HPDE6-E6E7 (cell line): ENCODE measurements at regions not wholly inside any gene's neighbourhood (a gene's known extent, or its start where the extent isn't known, plus 50 kb on each side); places are given as distances from the start of the nearest gene placed in this dataset.
"Not testable (repeated sequence)": the region's sequence is repeated elsewhere in the genome, so short reads cannot be mapped to it uniquely, and the experiment has no call there.

Experiments
- DNase-seq: peaks from one replicate; pipeline ENCODE4 v3.0.0; 2011; ENCODE audit warnings: missing footprints; ENCODE audit errors: extremely low spot score

DNA sequence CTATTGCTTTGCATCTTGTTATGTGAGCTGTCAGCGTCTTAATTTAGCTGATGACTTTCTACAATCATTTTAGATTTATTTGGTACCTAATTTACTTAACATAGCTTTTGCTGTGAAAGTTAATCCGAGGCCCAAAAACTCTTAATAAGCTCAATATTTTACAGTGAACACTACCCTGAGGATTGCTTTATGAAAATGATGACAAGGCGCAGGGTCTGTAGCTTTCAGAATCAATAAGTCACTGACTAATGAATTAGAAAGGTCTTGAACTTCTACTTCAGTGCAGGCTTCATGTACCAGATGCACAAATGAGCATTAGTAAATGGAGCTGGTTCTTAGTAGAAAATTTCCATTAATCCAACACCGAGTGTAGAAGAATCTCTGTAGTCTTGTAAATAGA is 81.4 kb upstream of the ZNF366 start:
- DNase-seq = no peak

DNA sequence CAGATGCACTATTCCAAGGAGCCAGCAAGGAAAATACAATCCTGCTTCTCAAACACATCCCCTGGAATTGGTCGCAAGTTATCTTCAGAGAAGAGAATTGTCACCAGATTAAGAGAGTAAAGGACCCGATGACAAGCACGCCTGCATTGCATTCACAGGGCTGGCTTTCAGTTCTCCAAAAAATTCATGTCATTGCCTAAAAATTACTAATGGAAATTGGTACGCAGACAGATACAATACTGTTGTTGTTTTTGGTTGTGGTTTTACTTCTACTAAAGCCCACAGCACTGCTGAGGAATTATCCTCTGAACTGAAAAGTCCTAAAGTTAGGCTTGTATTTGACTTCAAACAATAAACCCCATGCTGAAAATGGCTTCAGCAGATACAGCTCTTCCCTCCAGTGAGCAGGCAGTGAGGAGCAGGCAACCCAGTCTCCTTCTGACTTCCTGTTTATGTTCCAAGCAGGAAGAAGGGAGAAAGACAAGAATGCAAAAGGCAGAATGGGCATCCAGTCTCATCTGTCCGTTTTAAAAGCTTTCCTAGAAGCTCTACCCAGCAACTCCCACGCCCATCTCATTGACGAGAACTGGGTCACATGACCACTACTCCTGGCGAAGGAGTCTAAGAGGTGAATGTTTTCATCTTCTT is 80.6 kb upstream of the ZNF366 start:
- DNase-seq = no peak

DNA sequence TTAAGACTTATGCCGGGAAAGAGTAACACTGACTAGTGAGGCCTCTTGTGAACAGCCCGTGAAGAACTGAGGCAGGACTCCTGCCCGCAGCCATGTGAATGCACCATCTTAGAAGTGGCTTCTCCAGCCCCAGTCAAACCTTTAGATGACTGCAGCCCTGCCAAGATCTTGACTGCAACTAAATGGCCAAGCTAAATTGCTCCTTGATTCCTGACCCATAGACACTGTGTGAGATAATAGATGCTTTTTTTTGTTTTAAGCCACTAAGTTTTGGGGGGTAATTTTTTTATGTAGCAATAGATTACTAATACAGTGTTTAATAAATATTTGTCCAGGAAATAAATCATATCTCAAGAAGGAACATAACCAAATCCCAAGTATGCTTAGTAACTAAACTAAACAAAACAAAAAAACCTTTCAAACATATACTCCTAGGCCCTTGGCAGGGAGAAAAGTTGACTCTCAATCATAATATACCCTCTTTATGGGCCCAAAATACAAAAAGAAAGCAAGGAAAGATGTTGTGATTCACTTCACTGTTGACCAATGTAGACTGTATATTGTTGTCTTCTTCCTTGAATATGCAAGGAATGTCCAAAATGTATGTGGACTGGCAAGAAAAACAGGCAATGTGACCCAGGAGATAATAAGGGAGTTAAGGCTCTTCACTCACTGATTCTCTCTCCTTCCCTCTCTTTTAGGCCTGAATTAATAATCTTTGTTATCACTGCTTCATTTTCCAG is 79.7 kb upstream of the ZNF366 start:
- no peak for DNase-seq

DNA sequence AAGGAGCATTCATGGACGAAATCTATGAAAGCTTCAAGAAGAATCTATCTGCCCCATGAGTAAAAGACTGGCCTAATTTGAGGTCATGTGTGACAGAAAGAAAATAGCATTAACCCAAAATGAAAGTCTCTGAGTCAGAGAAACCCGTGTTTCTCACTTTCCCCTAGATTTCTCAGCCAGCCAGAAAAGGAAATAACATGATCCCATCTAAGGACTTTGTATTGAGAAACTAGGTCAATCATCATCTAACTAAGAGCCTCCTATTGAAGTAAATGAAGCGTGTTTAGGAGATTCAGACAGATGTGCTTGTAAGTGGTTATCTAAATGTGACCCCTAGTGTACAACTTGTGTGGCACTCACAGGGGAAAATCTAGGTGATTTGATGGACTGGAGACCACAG is 77.3 kb upstream of the ZNF366 start:
- no peak for DNase-seq

DNA sequence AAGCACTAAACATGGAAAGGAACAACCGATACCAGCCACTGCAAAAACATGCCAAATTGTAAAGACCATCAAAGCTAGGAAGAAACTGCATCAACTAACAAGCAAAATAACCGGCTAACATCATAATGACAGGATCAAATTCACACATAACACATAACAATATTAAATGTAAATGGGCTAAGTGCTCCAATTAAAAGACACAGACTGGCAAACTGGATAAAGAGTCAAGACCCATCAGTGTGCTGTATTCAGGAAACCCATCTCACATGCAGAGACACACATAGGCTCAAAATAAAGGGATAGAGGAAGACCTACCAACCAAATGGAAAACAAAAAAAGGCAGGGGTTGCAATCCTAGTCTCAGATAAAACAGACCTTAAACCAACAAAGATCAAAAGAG is 72.1 kb upstream of the ZNF366 start:
- DNase-seq = not testable (repeated sequence)

DNA sequence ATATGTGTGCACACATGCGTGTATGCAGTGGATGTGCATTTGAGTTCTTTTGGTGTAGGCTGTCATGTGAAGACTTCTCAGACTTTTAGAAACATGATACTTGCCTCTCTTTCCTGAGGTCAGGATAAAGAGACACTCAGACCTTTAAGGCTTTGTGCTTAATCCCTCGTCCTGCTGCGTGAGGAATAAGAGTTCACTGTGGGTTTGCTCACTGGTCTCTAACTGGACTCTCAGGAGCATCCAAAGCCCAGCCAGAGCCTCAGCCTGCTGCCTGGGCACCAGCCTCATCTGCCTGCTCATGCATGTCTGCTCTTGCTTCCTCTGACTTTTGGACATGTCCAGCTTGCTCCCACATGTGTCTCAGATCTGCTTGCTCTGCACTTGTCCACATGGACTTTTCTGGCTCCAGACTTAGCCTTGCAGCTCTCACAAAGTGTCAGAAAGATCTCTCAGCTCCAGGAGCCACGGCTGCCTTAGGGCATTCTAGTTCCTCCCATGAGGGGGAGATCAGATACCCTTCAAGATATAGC is 65.1 kb upstream of the ZNF366 start:
- DNase-seq = no peak

DNA sequence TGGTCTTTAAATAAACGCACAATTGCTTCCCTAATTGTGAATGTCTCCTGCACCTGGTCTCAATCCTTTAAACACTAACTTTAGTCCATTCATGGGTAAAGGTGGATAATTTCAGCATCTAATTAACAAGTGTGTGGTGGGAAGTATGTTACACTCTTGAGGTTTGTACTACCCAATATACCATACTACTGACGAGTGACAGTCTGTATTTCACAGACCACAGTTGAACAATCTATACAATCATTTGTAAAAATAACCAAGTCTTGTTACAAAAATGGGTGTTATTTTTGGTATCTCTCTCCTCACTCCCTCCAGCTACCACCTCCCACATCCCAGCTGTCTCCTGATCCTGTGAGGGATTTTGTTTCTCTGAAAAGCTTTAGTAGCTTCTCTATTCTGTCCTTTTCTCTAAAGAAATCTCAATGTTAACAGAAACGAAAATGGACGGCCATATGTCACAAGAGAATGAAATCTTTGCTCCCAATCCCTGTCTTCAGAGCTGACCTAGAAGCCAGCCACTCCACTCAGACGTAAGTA is 62.3 kb upstream of the ZNF366 start:
- DNase-seq = no peak

DNA sequence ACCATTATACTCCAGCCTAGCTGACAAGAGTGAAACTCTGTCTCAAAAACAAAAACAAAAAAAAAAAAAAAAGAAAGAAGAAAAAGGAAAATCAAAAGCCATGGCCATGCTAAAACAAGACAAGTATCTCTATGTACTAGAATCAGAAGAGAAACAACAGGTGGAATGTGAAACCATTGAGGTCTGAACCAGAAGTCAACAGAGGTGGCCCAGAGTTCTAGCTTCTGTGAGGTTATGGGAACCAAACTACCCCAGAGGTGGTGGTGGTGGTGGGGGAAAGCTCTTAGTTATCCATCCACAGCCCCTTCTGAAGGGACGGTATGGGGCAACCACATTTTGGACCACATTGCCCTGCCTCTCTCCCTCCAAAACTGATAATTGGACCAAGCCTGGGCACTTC is 59.5 kb upstream of the ZNF366 start:
- DNase-seq = no peak

DNA sequence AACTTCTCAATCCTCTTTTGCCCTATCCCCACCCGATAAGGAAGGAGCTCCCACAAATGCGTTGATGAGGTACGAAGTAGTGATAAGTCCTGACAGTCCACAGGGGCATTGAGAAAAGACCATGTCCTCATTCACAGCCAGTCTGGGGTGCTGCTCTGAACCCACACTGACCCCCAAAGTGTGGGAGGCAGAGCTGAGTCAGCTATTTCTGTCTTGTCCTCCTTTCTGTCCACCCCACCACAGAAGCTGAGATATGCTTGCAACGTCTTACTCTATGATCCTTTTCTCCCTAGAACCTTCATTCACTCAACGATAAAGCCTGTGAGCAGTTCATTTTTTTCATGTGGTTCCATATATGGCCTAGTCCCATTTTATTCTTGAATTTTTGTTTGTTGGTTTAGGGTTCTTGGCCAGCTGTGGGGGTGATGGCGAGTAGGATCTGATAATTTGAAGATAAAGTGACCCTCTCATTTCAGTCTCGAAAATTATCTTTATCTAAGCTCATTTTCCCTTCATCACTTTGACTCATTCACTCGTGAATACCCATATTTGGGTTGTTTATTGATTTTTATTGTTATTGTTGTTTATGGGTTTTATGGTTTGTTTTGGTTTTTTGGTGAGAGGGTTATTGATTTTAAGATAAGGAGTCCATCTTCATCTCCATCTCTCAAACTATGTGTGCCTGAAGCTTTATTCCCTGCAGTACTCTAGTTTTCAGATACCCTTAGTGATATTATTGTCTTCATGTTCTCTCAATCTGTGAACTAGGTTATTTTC is 58.5 kb upstream of the ZNF366 start:
- no peak for DNase-seq

DNA sequence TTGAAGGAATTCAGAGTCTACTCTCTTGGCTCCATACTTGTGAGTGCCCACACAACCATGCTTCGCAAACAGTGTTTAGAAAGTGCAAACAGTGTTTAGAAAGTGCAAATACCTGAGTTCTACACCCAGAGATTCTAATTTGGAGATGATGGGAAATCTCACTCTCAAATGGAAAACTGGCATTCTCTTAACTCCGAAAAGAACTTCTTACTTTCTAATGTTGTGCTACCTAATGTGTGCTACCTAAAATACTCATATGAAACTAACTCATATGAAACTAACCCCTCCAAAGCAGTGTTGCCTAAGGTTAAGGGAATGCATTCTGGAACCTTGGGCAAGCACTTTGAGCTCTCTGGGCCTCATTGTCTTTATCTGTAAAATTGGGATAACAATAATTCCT is 55.5 kb upstream of the ZNF366 start:
- no peak for DNase-seq

DNA sequence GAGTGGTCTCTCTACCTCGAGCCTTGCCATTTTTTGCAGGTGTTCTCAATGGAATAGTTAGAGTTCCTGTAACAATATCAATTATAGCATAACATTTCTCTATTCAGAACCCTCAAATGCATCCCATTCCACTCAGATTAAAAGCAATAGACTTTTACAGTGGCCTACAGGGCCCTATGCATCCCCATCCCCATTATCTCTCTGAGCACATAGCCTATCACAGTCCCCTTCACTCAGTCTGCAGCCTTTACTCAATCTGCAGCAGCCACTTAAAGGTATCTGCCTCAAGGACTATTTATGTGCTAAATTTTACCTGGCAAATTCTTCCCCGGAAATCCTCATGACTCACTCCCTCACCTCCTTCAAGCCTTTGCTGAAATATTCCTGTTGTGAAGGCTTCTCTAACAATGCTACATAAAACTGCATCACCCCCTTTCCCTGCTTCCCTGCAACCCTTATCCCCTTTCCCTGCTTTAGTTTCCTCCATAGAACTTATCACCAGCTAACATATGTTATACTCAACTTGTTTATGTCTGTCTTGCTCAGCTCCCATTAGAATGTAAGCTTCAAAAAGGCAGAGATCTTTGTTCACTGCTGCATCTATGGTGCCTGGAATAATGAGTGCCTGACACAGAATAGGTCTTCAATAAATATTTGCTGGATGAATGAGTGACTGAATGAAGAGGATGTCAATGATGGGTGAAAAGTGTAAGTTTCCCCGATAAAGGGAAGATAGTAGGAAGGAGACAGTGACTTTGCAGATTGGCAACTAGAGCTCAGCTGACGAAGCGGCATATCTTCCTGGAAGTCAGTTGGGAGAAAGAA is 54.1 kb upstream of the ZNF366 start:
- DNase-seq = no peak

DNA sequence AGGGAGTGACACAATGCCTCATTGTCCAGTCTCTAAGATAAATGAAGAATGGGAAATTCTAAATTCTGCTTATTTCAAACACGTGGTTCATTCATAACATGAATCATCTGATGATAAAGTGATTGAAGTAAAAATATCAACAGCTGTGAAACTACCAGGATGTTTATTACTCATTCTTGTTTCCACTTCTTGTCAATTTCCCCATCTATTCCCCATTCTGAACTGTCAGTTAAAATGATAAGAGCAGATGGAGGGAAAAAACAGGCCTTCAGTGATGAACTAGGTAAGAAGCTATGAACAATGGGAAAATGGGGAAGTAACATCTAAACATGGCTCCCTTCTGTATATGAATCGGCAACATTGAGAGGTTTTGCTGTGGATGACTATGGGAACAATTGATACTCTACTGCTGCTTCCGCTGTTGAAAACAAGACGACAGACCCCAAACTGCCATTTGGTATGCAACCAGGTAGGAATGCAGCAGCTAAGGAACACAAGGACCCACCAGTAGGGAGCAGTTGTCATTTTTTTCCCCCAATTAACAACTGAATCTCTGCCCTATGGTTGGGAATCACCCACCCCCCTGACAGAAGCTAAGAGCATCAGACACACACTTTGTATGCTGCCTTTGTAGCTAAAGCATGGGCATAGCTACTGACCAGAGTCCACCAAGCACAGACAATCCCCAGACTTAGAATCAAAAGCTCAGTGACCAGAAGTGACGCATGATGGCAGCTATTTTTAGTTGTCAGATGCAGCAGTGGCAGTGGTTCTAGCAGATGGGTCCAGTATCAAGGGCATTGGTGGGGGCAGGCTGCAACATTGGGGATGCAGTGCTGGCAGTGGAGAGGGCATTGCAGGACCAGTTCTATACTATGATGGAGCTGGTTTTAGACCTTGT is 52.9 kb upstream of the ZNF366 start:
- no peak for DNase-seq

DNA sequence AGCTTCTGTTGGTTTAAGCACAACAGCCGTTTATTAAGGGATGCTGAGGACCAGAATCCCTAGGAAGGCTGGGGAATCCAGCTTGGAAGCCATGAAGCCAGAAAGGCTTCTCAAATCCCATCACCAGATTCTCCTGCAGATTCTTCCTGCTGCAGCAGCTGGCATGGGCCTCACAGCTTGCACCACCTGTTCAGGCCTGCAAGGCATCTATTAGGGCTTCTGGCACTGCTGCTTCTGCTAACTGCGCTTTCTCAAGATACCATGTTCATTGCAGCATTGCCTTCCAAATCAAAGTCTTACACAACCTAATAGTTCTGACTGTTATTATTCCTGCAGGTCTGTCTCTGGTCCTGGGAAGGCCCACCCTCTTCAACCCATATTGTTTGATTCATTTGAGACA is 51.2 kb upstream of the ZNF366 start:
- DNase-seq = no peak

DNA sequence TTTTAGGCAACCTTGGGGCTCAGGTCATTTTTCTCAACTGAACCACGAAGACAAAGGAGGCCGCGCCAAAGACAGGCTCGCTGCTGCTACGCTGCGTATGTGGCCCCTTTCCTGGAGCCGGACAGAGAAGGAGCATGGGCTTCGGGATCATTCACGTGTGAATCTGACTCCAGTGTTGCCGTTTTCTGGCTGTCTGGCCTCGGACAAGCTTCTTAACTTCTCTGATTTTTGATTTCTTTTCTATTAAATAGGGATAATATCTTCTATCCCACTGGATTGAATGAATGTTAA is 50.8 kb upstream of the ZNF366 start:
- DNase-seq = no peak

DNA sequence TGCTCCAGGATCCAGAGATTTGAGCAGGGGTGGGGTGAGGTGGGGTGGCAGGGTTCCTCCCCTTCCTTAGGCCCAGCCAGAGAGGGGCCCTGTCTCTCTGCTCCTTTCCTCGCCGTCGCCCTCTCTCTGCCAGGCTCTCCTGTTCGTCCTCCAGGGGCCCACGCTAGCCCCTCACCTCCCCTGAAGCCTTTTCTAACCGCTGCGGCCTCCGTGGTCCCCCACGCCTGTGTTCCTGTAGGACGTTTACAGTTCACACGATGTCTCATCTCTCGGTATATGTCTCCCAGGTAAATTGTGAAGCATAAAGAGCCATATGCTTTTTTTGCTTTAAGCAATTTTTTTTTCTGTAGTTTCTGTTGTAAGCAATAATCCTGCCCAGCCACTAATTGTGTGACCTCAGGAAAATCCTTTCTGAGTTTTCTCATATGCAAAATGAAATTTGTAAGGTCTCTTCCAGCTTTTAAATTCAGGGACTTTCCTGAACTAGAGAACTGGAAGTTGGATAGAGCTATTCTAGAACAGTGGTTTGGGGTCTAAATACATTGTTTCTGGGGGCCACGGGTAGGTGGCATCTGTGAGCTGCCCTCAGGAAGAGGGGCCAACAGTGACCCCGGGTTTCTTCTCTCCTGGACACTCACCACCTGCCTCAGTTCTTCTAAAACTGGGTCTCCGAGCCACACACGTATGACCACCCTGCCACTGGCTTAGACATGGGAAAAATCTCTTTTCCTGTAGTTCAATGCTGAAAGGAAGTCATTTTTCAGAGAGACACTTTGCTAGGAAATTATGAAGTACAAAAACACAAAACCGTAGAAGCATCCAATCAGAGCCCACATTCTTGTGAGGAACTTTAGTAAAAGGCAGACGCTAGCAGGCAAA is 50.2 kb upstream of the ZNF366 start:
- DNase-seq = no peak
